ENCODE measurements at regions not wholly inside any gene's neighbourhood (a gene's known extent, or its start where the extent isn't known, plus 50 kb on each side); places are given as distances from the start of the nearest gene placed in this dataset.

DNA sequence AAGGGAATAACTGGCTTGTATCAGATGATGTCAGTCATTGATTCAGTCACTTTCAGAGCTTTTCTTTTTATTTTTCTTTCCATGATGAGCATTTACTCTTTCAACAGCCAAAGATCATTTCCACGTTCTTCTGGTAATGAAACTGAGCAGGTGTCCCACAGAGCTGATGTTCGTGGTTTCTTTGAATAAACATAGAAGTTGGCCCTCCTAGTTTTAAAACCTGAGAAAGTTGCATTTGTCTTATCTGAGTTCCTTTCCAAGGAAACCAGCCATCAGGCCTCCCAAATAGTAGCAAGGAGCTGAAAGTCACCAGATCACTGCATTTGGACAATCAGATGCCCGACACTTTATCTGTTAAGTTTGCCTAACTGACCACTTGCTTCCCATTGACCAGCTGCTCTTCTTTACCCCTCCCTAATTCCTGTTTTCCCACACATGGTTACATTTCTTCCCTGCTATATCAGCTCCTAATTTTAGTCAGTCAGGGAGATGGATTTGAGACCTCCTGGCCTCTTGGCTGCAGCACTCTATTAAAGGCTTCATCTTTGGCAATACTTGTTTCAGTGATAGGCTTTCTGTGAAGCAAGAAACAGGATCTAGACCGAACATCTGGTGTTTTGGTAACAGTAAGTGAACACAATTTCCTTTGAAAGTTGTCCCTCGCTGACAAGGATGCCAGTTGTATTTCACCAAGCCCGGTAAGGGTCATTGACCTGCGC lies 420.8 kb downstream of the CHSY3 start:
- peaks cover 0 to 2% (median 0%) of the 10 kb centered on the region in 3 donors for H3K27me3 Mint-ChIP-seq (ENCODE audit: low read depth in 3 of 3)
- Histone ChIP-seq H3K4me1 (ENCODE audit: control insufficient read depth in 1 of 2, insufficient read depth in 2 of 2, low read length in 2 of 2) (no peaks in the 10 kb centered on the region), H3K4me2 (replicated peaks; ENCODE audit: extremely low read depth, low read length, poor library complexity, severe bottlenecking) (no peak overlapping the region), H3K79me2 (ENCODE audit: insufficient read depth, low read length) (no peaks in the 10 kb centered on the region), H3K36me3 (replicated peaks in 1 of 2; ENCODE audit: control insufficient read depth in 1 of 2, insufficient read depth in 2 of 2, low read length in 2 of 2) (no peaks in the 10 kb centered on the region), H3K9ac (ENCODE audit: insufficient read depth, low read length, poor library complexity, severe bottlenecking) (no peak overlapping the region), H3K27ac (ENCODE audit: low read depth in 1 of 2, low read length in 2 of 2) (no peak overlapping the region), H4K20me1 (ENCODE audit: insufficient read depth, low read length) (no peaks in the 10 kb centered on the region), H3K4me3 (replicated peaks in 1 of 3; ENCODE audit: low read depth in 2 of 3, low read length in 3 of 3) (no peak overlapping the region), H2AFZ (ENCODE audit: insufficient read depth, low read depth, low read length, poor library complexity, severe bottlenecking) (no peak overlapping the region), H3K27me3 (ENCODE audit: control insufficient read depth in 2 of 2, insufficient read depth in 2 of 2, low read length in 2 of 2) (no peaks in the 10 kb centered on the region), H3K9me3 (replicated peaks in 1 of 2; ENCODE audit: control insufficient read depth in 1 of 2, insufficient read depth in 1 of 2, low read length in 2 of 2) (peaks cover 16 to 24% of the 10 kb centered on the region in 2 donors)
- WGBS (ENCODE audit: insufficient coverage), result 71% methylated on average over 4 of the region's 7 CpGs
- H3K9me3 Mint-ChIP-seq, result peaks cover 14 to 29% (median 20%) of the 10 kb centered on the region in 7 donors
- no peaks in the 10 kb centered on the region for H3K36me3 Mint-ChIP-seq
- TF ChIP-seq, protein P1, sequence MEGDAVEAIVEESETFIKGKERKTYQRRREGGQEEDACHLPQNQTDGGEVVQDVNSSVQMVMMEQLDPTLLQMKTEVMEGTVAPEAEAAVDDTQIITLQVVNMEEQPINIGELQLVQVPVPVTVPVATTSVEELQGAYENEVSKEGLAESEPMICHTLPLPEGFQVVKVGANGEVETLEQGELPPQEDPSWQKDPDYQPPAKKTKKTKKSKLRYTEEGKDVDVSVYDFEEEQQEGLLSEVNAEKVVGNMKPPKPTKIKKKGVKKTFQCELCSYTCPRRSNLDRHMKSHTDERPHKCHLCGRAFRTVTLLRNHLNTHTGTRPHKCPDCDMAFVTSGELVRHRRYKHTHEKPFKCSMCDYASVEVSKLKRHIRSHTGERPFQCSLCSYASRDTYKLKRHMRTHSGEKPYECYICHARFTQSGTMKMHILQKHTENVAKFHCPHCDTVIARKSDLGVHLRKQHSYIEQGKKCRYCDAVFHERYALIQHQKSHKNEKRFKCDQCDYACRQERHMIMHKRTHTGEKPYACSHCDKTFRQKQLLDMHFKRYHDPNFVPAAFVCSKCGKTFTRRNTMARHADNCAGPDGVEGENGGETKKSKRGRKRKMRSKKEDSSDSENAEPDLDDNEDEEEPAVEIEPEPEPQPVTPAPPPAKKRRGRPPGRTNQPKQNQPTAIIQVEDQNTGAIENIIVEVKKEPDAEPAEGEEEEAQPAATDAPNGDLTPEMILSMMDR (IDR thresholded peaks at IDR 0.05), result no peak
- DNase-seq, result no peak
- no peak overlapping the region for H3K27ac Mint-ChIP-seq
- no peak overlapping the region for H3K4me3 Mint-ChIP-seq
- H3K4me1 Mint-ChIP-seq, result peaks cover 5% of the 10 kb centered on the region
- intact Hi-C loops (cut with micrococcal nuclease), result no loop called here

DNA sequence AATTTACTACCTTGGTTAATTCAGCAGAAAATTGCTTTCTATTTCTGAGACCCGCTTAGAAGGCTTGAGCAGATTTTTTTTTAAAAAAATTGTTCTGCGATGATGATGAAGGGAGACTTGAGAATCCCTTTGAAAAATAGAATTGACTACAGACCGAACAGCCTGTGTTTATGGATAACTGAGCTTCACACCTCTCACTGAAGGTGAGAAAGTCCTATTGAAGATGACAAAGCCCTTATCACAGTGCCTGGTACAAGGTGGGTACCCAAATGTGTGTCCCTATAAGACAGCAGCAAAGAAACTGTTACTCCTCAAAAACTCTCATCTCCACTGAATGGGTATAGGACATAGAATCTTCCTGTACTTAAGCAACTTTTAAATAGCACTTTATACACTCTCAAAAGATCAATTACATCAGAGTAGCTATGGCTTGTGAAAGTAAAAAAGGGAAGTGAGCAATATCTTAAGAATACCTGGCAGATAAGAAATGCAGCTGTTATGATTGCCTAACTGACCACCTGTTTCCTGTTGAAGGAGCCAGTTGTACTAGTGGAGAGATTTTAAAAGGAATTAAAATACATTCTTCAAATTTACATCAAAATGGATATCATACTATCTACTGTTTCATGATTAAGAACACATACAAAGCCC lies 419.7 kb downstream of the CHSY3 start:
- Histone ChIP-seq H3K27ac (ENCODE audit: low read depth in 1 of 2, low read length in 2 of 2) (no peak overlapping the region), H3K9ac (ENCODE audit: insufficient read depth, low read length, poor library complexity, severe bottlenecking) (no peak overlapping the region), H3K4me1 (ENCODE audit: control insufficient read depth in 1 of 2, insufficient read depth in 2 of 2, low read length in 2 of 2) (no peaks in the 10 kb centered on the region), H3K36me3 (replicated peaks in 1 of 2; ENCODE audit: control insufficient read depth in 1 of 2, insufficient read depth in 2 of 2, low read length in 2 of 2) (no peaks in the 10 kb centered on the region), H2AFZ (ENCODE audit: insufficient read depth, low read depth, low read length, poor library complexity, severe bottlenecking) (no peak overlapping the region), H3K27me3 (ENCODE audit: control insufficient read depth in 2 of 2, insufficient read depth in 2 of 2, low read length in 2 of 2) (no peaks in the 10 kb centered on the region), H3K4me2 (replicated peaks; ENCODE audit: extremely low read depth, low read length, poor library complexity, severe bottlenecking) (no peak overlapping the region), H3K9me3 (replicated peaks in 1 of 2; ENCODE audit: control insufficient read depth in 1 of 2, insufficient read depth in 1 of 2, low read length in 2 of 2) (peaks cover 8 to 17% of the 10 kb centered on the region in 2 donors), H4K20me1 (ENCODE audit: insufficient read depth, low read length) (no peaks in the 10 kb centered on the region), H3K79me2 (ENCODE audit: insufficient read depth, low read length) (no peaks in the 10 kb centered on the region), H3K4me3 (replicated peaks in 1 of 3; ENCODE audit: low read depth in 2 of 3, low read length in 3 of 3) (no peak overlapping the region)
- no peak for DNase-seq
- no CpG with 5 or more reads among the region's 3 CpGs for WGBS (ENCODE audit: insufficient coverage)
- H3K27ac Mint-ChIP-seq, result no peak overlapping the region
- peaks cover 0 to 2% (median 0%) of the 10 kb centered on the region in 3 donors for H3K27me3 Mint-ChIP-seq (ENCODE audit: low read depth in 3 of 3)
- H3K4me1 Mint-ChIP-seq, result peaks cover 5% of the 10 kb centered on the region
- TF ChIP-seq, protein P1 (IDR thresholded peaks at IDR 0.05), result no peak
- intact Hi-C loops (cut with micrococcal nuclease), result no loop called here
- H3K9me3 Mint-ChIP-seq, result peaks cover 9 to 26% (median 17%) of the 10 kb centered on the region in 7 donors
- H3K36me3 Mint-ChIP-seq, result no peaks in the 10 kb centered on the region
- H3K4me3 Mint-ChIP-seq, result no peak overlapping the region
